Panc1 (cell line): ENCODE measurements at regions not wholly inside any gene's neighbourhood (a gene's known extent, or its start where the extent isn't known, plus 50 kb on each side); places are given as distances from the start of the nearest gene placed in this dataset.

Experiments used
- SIN3A ChIP-seq: IDR thresholded peaks from 2 replicates; pipeline ENCODE4 v1.6.1; 2012; ENCODE audit warnings: low read depth, mild to moderate bottlenecking, low read length, moderate library complexity, borderline replicate concordance; ENCODE audit not compliant: insufficient read depth
- TF ChIP-seq, protein P1 (sequence below): fragments of 450-650 bp; IDR thresholded peaks from 2 replicates; pipeline ENCODE4 v1.5.1; 2017; ENCODE audit warnings: mild to moderate bottlenecking

GRCh38 chr10:8566737-8567136 is 512.2 kb downstream of the GATA3 start:
- TF ChIP-seq SIN3A, result no peak
- TF ChIP-seq, protein P1, sequence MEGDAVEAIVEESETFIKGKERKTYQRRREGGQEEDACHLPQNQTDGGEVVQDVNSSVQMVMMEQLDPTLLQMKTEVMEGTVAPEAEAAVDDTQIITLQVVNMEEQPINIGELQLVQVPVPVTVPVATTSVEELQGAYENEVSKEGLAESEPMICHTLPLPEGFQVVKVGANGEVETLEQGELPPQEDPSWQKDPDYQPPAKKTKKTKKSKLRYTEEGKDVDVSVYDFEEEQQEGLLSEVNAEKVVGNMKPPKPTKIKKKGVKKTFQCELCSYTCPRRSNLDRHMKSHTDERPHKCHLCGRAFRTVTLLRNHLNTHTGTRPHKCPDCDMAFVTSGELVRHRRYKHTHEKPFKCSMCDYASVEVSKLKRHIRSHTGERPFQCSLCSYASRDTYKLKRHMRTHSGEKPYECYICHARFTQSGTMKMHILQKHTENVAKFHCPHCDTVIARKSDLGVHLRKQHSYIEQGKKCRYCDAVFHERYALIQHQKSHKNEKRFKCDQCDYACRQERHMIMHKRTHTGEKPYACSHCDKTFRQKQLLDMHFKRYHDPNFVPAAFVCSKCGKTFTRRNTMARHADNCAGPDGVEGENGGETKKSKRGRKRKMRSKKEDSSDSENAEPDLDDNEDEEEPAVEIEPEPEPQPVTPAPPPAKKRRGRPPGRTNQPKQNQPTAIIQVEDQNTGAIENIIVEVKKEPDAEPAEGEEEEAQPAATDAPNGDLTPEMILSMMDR, result no peak
